Stomach (tissue), 8 donors: ENCODE measurements at regions not wholly inside any gene's neighbourhood (a gene's known extent, or its start where the extent isn't known, plus 50 kb on each side); places are given as distances from the start of the nearest gene placed in this dataset.
A peak's percentile ranks its signal among the peaks of the same experiment; 100 is the strongest.

Experiments
- DNase-seq, 2 donors: peaks; one replicate each; pipeline versions ENCODE4 v3.0.0 to v3.0.0-alpha.2; 2013 to 2019
- H3K27ac ChIP-seq, 5 donors: fragments of 200-600 bp in 4 of 5; sonication (generic) in 4 of 5; one replicate each; pipeline ENCODE4 v1.5.1; 2013 to 2019; ENCODE audit warnings: mild to moderate bottlenecking in 1 of 5, moderate library complexity in 1 of 5
- H3K27me3 ChIP-seq, 3 donors: fragments of 200-600 bp; sonication (generic); one replicate each; pipeline ENCODE4 v1.5.1; 2017 to 2019; ENCODE audit warnings: mixed run types in 1 of 3
- H3K36me3 ChIP-seq, 4 donors: fragments of 200-600 bp; sonication (generic); 1 replicate in 3 of 4; 2 replicates in 1 of 4; pipeline ENCODE4 v1.5.1; 2016 to 2019
- H3K4me1 ChIP-seq, 4 donors: fragments of 200-600 bp; sonication (generic); one replicate each; pipeline ENCODE4 v1.5.1; 2016 to 2019
- H3K4me3 ChIP-seq, 4 donors: fragments of 200-600 bp; sonication (generic) in 3 of 4; one replicate each; pipeline ENCODE4 v1.5.1; 2016 to 2019; ENCODE audit warnings: mild to moderate bottlenecking in 1 of 4
- H3K9me3 ChIP-seq, 4 donors: fragments of 200-600 bp; sonication (generic); one replicate each; pipeline ENCODE4 v1.5.1; 2016 to 2019
- CTCF ChIP-seq, 7 experiments: fragments of 450-650 bp in 4 of 7; fragments of 200-600 bp in 3 of 7; sonication (generic) in 3 of 7; IDR thresholded peaks; one replicate each; pipeline ENCODE4 v1.5.1; 2016 to 2019; ENCODE audit warnings: antibody characterized with exemption in 7 of 7, control low read depth in 2 of 7, mild to moderate bottlenecking in 1 of 7
- EP300 ChIP-seq: sonication (generic); formaldehyde crosslinking; IDR thresholded peaks from one replicate; pipeline ENCODE4 v1.6.1; 2017; ENCODE audit warnings: antibody characterized with exemption
- POLR2A ChIP-seq, 4 donors: fragments of 450-650 bp; IDR thresholded peaks; one replicate each; pipeline ENCODE4 v1.6.1; 2016; ENCODE audit warnings: antibody characterized with exemption in 4 of 4, control low read depth in 2 of 4, mild to moderate bottlenecking in 1 of 4, moderate library complexity in 1 of 4
- POLR2AphosphoS5 ChIP-seq, 3 donors: sonication (generic); formaldehyde crosslinking; IDR thresholded peaks; one replicate each; pipeline ENCODE4 v1.6.1; 2016; ENCODE audit warnings: antibody characterized with exemption in 3 of 3
- WGBS, 5 donors: extraction: QIAGEN DNeasy Blood & Tissue Kit in 3 of 5; methylation state at CpG; one replicate each; pipeline versions ENCODE4 v1.1.5 to v1.1.7; 2013 to 2018; 5-methylcytosine and 5-hydroxymethylcytosine counted together
- intact Hi-C: fragments of 100-400 bp; cut with DNase I; formaldehyde crosslinking; loops from one replicate; pipeline ENCODE4 v1.15.1; 2023; ENCODE audit warnings: low total_unique reads
- donor health status: healthy with polysubstance abuse.
- donor health status: Bipolar disorder and iron deficiency.
- donor health status: healthy.

GRCh38 chr11:114964676-114965214, 286.4 kb downstream of the NXPE2 start:
- TF ChIP-seq POLR2A (IDR thresholded peaks at IDR 0.05): no peak
- TF ChIP-seq POLR2AphosphoS5 (IDR thresholded peaks at IDR 0.05): no peak
- TF ChIP-seq CTCF (IDR thresholded peaks at IDR 0.05): no peak
- no peak for TF ChIP-seq EP300
- Histone ChIP-seq H3K36me3 (no peaks in the 10 kb centered on the region), H3K27me3 (peaks cover 0 to 4% (median 0%) of the 10 kb centered on the region in 3 donors), H3K4me1 (peaks cover 0 to 5% (median 0%) of the 10 kb centered on the region in 4 donors), H3K4me3 (no peak overlapping the region), H3K9me3 (no peaks in the 10 kb centered on the region), H3K27ac (no peak overlapping the region)
- intact Hi-C loops: no loop called here
- DNase-seq: no peak
- 12 to 41% (median 20%) methylated on average over 4 of the region's 4 CpGs for WGBS, 5 donors

- H3K27ac ChIP-seq: no peak overlapping the region
- no peak overlapping the region for H3K4me3 ChIP-seq
- WGBS, 5 donors: 77 to 85% (median 81%) methylated on average over 9 of the region's 9 CpGs
Measured at GRCh38 chr11:114970927-114971645, 292.8 kb downstream of the NXPE2 start.

GRCh38 chr11:114972105-114972504, 293.8 kb downstream of the NXPE2 start:
- H3K4me1 ChIP-seq: no peaks in the 10 kb centered on the region
- H3K27me3 ChIP-seq: peaks cover 0 to 10% (median 0%) of the 10 kb centered on the region in 3 donors
- no peak for DNase-seq
- no peak overlapping the region for H3K27ac ChIP-seq
- H3K4me3 ChIP-seq: no peak overlapping the region
- no peaks in the 10 kb centered on the region for H3K9me3 ChIP-seq
- 47 to 59% (median 50%) methylated on average over 2 of the region's 2 CpGs for WGBS, 5 donors
- H3K36me3 ChIP-seq: no peaks in the 10 kb centered on the region
- TF ChIP-seq CTCF (IDR thresholded peaks at IDR 0.05) (no peak), EP300 (no peak), POLR2AphosphoS5 (IDR thresholded peaks at IDR 0.05) (no peak), POLR2A (IDR thresholded peaks at IDR 0.05) (no peak)
- intact Hi-C loops: no loop called here

More at GRCh38 chr11:114970927-114971645, 292.8 kb downstream of the NXPE2 start:
- no peaks in the 10 kb centered on the region for H3K9me3 ChIP-seq
- H3K27me3 ChIP-seq: peaks cover 0 to 10% (median 0%) of the 10 kb centered on the region in 3 donors
- no peaks in the 10 kb centered on the region for H3K36me3 ChIP-seq
- no peak for DNase-seq
- no peaks in the 10 kb centered on the region for H3K4me1 ChIP-seq
- TF ChIP-seq EP300 (no peak), POLR2AphosphoS5 (IDR thresholded peaks at IDR 0.05) (no peak), POLR2A (IDR thresholded peaks at IDR 0.05) (no peak), CTCF (IDR thresholded peaks at IDR 0.05) (no peak)
- intact Hi-C loops: no loop called here

GRCh38 chr11:114977651-114978050, 299.3 kb downstream of the NXPE2 start:
- no peak overlapping the region for H3K4me3 ChIP-seq
- peak in 1 of 2 donors; percentile 25 for DNase-seq
- intact Hi-C loops: no loop called here
- H3K4me1 ChIP-seq: no peaks in the 10 kb centered on the region
- peaks cover 0 to 10% (median 0%) of the 10 kb centered on the region in 3 donors for H3K27me3 ChIP-seq
- H3K9me3 ChIP-seq: no peaks in the 10 kb centered on the region
- 47 to 65% (median 57%) methylated on average over 4 of the region's 4 CpGs for WGBS, 5 donors
- H3K27ac ChIP-seq: no peak overlapping the region
- TF ChIP-seq POLR2A (IDR thresholded peaks at IDR 0.05) (no peak), POLR2AphosphoS5 (IDR thresholded peaks at IDR 0.05) (no peak), EP300 (no peak), CTCF (IDR thresholded peaks at IDR 0.05) (no peak)
- H3K36me3 ChIP-seq: no peaks in the 10 kb centered on the region
